Heart left ventricle (tissue), 13 donors: ENCODE measurements at regions not wholly inside any gene's neighbourhood (a gene's known extent, or its start where the extent isn't known, plus 50 kb on each side); places are given as distances from the start of the nearest gene placed in this dataset.

ENCODE experiments used
- CTCF ChIP-seq, 12 donors: fragments of 200-600 bp; sonication (generic) in 4 of 12; IDR thresholded peaks; one replicate each; pipeline versions ENCODE4 v1.5.0 to v1.8.0; 2018 to 2022; ENCODE audit warnings: antibody characterized with exemption in 12 of 12, mild to moderate bottlenecking in 5 of 12
- POLR2A ChIP-seq, 2 donors: fragments of 450-650 bp; IDR thresholded peaks; one replicate each; pipeline ENCODE4 v1.6.1; 2017; ENCODE audit warnings: antibody characterized with exemption in 2 of 2, mild to moderate bottlenecking in 2 of 2, moderate library complexity in 2 of 2
- donor health status: ischemic (EF 13 %, LVEDD 7.1; RV severe dilation, severe dysfunction).
- donor health status: DM: no; HTN: yes; CAD: no.
- donor health status: DM: no; HTN: no; CAD: no.
- donor health status: ischemic (EF 25% LVEDD 6.9; RV normal size, moderate dysfunction).
- donor health status: ischemic (EF 25% LVEDD 5.7; RV mildly dilated, moderate dysfunction).
- donor health status: ischemic (EF 35%, LVEDD 5.7; RV mildly dilated, moderate dysfunction).
- donor health status: nonischemic (EF 11% LVEDD 7.7; RV severe dilation, severe dysfunction).
- donor health status: DM: yes; HTN: yes; CAD: no.
- donor health status: PGD.
- donor health status: ischemic (EF 29% LVEDD 5.4; RV normal size, mild dysfunction).
- donor health status: nonischemic (EF 23%, LVEDD 6.1; RV moderate dilation, normal function).

GRCh38 chr3:102113421-102114041 is 264.2 kb downstream of the NFKBIZ start:
- TF ChIP-seq CTCF (IDR thresholded peaks at IDR 0.05) = no peak
- TF ChIP-seq POLR2A (IDR thresholded peaks at IDR 0.05) = no peak
